GM23338 (cell line): ENCODE measurements at regions not wholly inside any gene's neighbourhood (a gene's known extent, or its start where the extent isn't known, plus 50 kb on each side); places are given as distances from the start of the nearest gene placed in this dataset.

Source experiments
- CREB1 ChIP-seq: fragments of 250-450 bp; sonication (Bioruptor Pico); IDR thresholded peaks from 2 replicates; pipeline ENCODE4 v1.5.0; 2020; ENCODE audit warnings: low read depth, mild to moderate bottlenecking, moderate library complexity
- EZH2 ChIP-seq: fragments of 200-600 bp; sonication (generic); IDR thresholded peaks from one replicate; pipeline ENCODE4 v1.8.0; 2017; ENCODE audit warnings: antibody characterized with exemption, mild to moderate bottlenecking, low read depth; ENCODE audit not compliant: unreplicated experiment
- EZH2phosphoT487 ChIP-seq: fragments of 200-600 bp; sonication (generic); IDR thresholded peaks from one replicate; pipeline ENCODE4 v1.8.1; 2018; ENCODE audit warnings: antibody characterized with exemption; ENCODE audit not compliant: unreplicated experiment
- JUNB ChIP-seq: IDR thresholded peaks from one replicate; pipeline ENCODE4 v1.6.1; 2016; ENCODE audit warnings: antibody characterized with exemption; ENCODE audit not compliant: unreplicated experiment
- NANOG ChIP-seq: IDR thresholded peaks from 2 replicates; pipeline ENCODE4 v1.6.1; 2016; ENCODE audit warnings: antibody characterized with exemption, borderline replicate concordance
- POLR2AphosphoS5 ChIP-seq: IDR thresholded peaks from 2 replicates; pipeline ENCODE4 v1.6.1; 2016; ENCODE audit warnings: antibody characterized with exemption, low read depth
- ZNF114 ChIP-seq: fragments of 250-450 bp; sonication (Bioruptor Pico); IDR thresholded peaks from 2 replicates; pipeline ENCODE4 v1.5.0; 2020; ENCODE audit warnings: mild to moderate bottlenecking, moderate library complexity
- TF ChIP-seq, protein P1 (sequence below), 2 experiments: fragments of 200-600 bp in 1 of 2; sonication (generic) in 1 of 2; conservative IDR thresholded peaks; 2 replicates each; pipeline versions ENCODE4 v1.5.1 to v1.6.1; 2016 to 2017; ENCODE audit warnings: antibody characterized with exemption in 2 of 2, low read depth in 2 of 2, mild to moderate bottlenecking in 2 of 2, moderate library complexity in 1 of 2
- TF ChIP-seq, protein P2 (sequence below): IDR thresholded peaks from one replicate; pipeline ENCODE4 v1.6.1; 2018; ENCODE audit warnings: antibody characterized with exemption; ENCODE audit not compliant: unreplicated experiment

DNA sequence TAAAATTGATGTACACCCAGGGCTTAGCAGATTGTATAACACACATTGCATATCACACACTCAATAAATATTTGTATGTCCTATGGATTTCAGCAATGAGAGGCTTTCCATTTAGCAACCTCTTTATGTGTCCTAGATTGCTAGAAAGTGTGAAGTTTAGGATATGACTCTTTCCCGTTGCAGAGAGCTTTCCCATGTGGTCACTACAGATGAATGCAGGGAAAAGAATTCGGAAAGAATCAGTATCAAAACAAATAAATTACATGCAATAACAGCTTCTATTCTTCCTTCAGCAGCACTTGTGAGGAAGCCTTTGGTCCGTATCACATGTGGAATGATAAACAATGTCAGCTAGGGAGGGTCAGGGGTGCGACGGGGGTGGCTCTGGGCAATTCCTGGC lies 870.1 kb downstream of the C6orf118 start:
- TF ChIP-seq, protein P1, sequence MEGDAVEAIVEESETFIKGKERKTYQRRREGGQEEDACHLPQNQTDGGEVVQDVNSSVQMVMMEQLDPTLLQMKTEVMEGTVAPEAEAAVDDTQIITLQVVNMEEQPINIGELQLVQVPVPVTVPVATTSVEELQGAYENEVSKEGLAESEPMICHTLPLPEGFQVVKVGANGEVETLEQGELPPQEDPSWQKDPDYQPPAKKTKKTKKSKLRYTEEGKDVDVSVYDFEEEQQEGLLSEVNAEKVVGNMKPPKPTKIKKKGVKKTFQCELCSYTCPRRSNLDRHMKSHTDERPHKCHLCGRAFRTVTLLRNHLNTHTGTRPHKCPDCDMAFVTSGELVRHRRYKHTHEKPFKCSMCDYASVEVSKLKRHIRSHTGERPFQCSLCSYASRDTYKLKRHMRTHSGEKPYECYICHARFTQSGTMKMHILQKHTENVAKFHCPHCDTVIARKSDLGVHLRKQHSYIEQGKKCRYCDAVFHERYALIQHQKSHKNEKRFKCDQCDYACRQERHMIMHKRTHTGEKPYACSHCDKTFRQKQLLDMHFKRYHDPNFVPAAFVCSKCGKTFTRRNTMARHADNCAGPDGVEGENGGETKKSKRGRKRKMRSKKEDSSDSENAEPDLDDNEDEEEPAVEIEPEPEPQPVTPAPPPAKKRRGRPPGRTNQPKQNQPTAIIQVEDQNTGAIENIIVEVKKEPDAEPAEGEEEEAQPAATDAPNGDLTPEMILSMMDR (conservative IDR thresholded peaks at IDR 0.05; ENCODE audit: low read depth in 2 of 2) = no peak
- no peak for TF ChIP-seq EZH2phosphoT487
- no peak for TF ChIP-seq ZNF114 (CRISPR knock-in tag)
- no peak for TF ChIP-seq EZH2
- TF ChIP-seq POLR2AphosphoS5 = no peak
- TF ChIP-seq JUNB = no peak
- TF ChIP-seq, protein P2, sequence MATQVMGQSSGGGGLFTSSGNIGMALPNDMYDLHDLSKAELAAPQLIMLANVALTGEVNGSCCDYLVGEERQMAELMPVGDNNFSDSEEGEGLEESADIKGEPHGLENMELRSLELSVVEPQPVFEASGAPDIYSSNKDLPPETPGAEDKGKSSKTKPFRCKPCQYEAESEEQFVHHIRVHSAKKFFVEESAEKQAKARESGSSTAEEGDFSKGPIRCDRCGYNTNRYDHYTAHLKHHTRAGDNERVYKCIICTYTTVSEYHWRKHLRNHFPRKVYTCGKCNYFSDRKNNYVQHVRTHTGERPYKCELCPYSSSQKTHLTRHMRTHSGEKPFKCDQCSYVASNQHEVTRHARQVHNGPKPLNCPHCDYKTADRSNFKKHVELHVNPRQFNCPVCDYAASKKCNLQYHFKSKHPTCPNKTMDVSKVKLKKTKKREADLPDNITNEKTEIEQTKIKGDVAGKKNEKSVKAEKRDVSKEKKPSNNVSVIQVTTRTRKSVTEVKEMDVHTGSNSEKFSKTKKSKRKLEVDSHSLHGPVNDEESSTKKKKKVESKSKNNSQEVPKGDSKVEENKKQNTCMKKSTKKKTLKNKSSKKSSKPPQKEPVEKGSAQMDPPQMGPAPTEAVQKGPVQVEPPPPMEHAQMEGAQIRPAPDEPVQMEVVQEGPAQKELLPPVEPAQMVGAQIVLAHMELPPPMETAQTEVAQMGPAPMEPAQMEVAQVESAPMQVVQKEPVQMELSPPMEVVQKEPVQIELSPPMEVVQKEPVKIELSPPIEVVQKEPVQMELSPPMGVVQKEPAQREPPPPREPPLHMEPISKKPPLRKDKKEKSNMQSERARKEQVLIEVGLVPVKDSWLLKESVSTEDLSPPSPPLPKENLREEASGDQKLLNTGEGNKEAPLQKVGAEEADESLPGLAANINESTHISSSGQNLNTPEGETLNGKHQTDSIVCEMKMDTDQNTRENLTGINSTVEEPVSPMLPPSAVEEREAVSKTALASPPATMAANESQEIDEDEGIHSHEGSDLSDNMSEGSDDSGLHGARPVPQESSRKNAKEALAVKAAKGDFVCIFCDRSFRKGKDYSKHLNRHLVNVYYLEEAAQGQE = no peak
- TF ChIP-seq NANOG = no peak
- no peak for TF ChIP-seq CREB1 (CRISPR knock-in tag)
